ENCODE measurements at regions not wholly inside any gene's neighbourhood (a gene's known extent, or its start where the extent isn't known, plus 50 kb on each side); places are given as distances from the start of the nearest gene placed in this dataset.

DNA sequence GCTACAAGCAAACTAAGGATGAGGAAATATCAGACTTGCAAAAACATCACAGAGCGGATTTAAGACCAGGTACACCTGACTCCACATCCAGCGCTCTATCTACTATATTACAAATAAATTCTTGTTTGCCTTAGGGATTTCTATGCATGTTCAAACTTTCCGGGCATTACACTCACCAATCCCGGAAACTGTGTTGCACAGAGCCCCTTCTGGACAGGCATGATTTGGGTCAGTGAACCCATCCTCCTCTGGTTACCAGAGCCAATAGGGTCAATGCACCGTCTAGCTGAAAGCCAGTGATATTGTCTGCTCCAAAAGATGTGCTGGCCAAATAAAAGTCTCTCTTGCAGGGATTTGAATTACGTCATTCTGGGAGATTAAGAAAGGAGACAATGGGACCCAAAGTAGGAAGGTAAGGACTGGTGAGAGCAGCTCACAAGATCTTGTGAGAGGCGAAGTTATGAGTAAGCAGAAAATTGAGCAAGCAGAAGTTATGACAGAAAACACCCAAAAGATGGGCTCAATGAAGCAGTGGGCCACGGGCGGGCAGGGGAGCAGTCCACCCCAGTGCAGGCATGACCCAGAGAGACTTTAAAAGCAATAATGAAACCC lies 155.8 kb upstream of the RAI14 start:
- no peak overlapping the region for H3K4me3 Mint-ChIP-seq

DNA sequence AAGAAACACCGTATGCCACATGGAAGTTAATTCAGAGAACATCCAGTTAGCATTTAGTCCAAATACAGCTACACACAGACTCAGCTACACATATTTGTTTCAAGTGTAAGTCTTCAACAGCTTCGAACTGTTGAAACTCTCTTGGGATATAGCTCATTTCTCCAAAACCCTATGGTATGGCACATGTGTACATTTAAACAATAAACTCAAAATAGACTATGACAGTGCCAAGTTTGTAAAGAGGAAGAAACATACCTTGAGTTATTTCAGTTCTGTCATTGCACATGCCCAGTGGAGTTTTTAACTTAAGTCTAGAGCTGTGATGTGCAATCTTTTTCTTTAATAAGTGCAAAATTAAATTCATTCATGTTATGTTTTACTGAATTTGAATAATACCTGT lies 155.1 kb upstream of the RAI14 start:
- DNase-seq (ENCODE audit: low spot score) = no peak
- H3K27ac Mint-ChIP-seq = no peak overlapping the region
- no peak for ATAC-seq
- H3K36me3 Mint-ChIP-seq = no peaks in the 10 kb centered on the region
- ChIA-PET POLR2A (no interaction called here), CTCF (interaction anchor here (0.8 kb wide), 1 partner anchor 15 kb away, joined by 4 read pairs; no protein-coding TSS in a partner anchor)
- H3K9me3 Mint-ChIP-seq = no peaks in the 10 kb centered on the region
- TF ChIP-seq IRF2 (CRISPR knock-in tag; IDR thresholded peaks at IDR 0.05; ENCODE audit: borderline replicate concordance, low read depth) = no peak
- H3K27me3 Mint-ChIP-seq (ENCODE audit: low read depth) = no peaks in the 10 kb centered on the region; the same call in 1 of the 2 replicates
- peaks cover 22% of the 10 kb centered on the region for H3K4me1 Mint-ChIP-seq
- H3K4me3 Mint-ChIP-seq = no peak overlapping the region

More for the DNA sequence above, 155.8 kb upstream of the RAI14 start:
- POLR2A ChIA-PET = no interaction called here
- TF ChIP-seq ESRRA (CRISPR knock-in tag; IDR thresholded peaks at IDR 0.05; ENCODE audit: borderline replicate concordance) (no peak), CREB1 (CRISPR knock-in tag; IDR thresholded peaks at IDR 0.05) (no peak), SOX15 (CRISPR knock-in tag; IDR thresholded peaks at IDR 0.05) (no peak), ZNF121 (CRISPR knock-in tag; IDR thresholded peaks at IDR 0.05) (no peak)
- TF ChIP-seq, protein P1, sequence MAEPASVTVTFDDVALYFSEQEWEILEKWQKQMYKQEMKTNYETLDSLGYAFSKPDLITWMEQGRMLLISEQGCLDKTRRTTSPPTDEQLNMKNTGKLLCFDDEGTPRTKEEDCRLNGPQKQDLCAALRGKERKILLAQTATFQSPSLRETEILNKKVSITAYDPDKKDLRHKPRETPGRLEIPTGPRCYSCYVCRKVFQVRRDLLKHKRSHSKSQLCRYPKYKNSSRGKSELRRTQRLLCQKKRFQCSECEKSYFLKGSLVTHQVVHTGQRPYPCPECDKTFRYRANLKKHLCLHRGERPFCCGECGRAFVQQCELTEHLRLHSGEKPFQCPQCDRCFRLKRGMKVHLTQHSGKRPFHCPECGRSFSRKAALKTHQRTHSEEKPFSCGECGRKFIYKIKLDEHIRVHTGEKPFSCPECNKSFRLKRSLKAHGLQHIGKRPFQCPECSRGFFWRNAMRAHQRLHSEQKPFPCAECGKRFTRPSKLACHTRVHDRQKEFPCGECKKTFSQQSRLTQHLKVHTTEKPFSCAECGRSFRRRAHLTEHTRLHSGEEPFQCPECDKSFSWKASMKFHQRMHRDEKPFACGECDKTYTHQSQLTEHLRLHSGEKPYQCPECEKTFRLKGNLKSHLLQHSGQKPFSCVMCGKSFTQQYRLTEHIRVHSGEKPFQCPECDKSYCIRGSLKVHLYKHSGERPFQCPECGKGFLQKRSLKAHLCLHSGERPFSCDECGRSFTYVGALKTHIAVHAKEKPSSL (CRISPR knock-in tag; conservative IDR thresholded peaks at IDR 0.05) = no peak
- CTCF ChIA-PET = interaction anchor here (0.8 kb wide), 1 partner anchor 14 kb away, joined by 4 read pairs; no protein-coding TSS in a partner anchor
- DNase-seq (ENCODE audit: low spot score) = no peak
- H3K27me3 Mint-ChIP-seq (ENCODE audit: low read depth) = no peaks in the 10 kb centered on the region; the same call in 1 of the 2 replicates
- H3K9me3 Mint-ChIP-seq = no peaks in the 10 kb centered on the region
- no peak overlapping the region for H3K27ac Mint-ChIP-seq
- H3K4me1 Mint-ChIP-seq = peaks cover 22% of the 10 kb centered on the region
- H3K36me3 Mint-ChIP-seq = no peaks in the 10 kb centered on the region
- no peak for ATAC-seq

DNA sequence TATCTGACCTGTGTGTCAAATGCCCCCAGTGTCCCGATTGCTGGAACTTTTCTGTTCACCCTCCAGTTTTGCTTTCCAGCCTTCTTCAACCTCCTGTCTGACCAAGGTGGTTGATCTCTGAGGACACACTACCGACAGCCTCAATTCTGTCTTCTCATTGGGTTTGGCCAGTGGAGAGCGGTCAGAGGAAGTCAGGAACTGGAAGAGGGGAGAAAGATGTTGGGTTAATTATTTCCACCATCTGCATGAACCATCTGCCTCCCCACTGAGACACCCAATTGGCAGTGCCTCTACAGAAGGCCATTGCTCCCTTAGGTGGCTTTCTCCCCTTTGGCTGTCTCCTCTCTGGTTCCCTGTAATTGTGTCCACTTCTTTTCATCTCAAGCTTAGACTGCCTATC lies 154.3 kb upstream of the RAI14 start:
- no peak overlapping the region for H3K4me3 Mint-ChIP-seq
- TF ChIP-seq, protein P2, sequence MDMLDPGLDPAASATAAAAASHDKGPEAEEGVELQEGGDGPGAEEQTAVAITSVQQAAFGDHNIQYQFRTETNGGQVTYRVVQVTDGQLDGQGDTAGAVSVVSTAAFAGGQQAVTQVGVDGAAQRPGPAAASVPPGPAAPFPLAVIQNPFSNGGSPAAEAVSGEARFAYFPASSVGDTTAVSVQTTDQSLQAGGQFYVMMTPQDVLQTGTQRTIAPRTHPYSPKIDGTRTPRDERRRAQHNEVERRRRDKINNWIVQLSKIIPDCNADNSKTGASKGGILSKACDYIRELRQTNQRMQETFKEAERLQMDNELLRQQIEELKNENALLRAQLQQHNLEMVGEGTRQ (CRISPR knock-in tag; IDR thresholded peaks at IDR 0.05) = no peak
- TF ChIP-seq ZNF121 (CRISPR knock-in tag; IDR thresholded peaks at IDR 0.05) (no peak), MXD4 (CRISPR knock-in tag; IDR thresholded peaks at IDR 0.05; ENCODE audit: borderline replicate concordance) (no peak), PRRX2 (CRISPR knock-in tag; IDR thresholded peaks at IDR 0.05) (no peak), ETV6 (CRISPR knock-in tag; IDR thresholded peaks at IDR 0.05) (no peak), KAT7 (CRISPR knock-in tag; IDR thresholded peaks at IDR 0.05; ENCODE audit: borderline replicate concordance) (no peak), JUN (CRISPR knock-in tag; IDR thresholded peaks at IDR 0.05) (no peak), ZNF219 (CRISPR knock-in tag; IDR thresholded peaks at IDR 0.05; ENCODE audit: borderline replicate concordance) (no peak), NFATC4 (CRISPR knock-in tag; IDR thresholded peaks at IDR 0.05) (no peak), NR1H2 (CRISPR knock-in tag; IDR thresholded peaks at IDR 0.05) (no peak), ZNF232 (CRISPR knock-in tag; IDR thresholded peaks at IDR 0.05) (no peak)
- TF ChIP-seq, protein P3, sequence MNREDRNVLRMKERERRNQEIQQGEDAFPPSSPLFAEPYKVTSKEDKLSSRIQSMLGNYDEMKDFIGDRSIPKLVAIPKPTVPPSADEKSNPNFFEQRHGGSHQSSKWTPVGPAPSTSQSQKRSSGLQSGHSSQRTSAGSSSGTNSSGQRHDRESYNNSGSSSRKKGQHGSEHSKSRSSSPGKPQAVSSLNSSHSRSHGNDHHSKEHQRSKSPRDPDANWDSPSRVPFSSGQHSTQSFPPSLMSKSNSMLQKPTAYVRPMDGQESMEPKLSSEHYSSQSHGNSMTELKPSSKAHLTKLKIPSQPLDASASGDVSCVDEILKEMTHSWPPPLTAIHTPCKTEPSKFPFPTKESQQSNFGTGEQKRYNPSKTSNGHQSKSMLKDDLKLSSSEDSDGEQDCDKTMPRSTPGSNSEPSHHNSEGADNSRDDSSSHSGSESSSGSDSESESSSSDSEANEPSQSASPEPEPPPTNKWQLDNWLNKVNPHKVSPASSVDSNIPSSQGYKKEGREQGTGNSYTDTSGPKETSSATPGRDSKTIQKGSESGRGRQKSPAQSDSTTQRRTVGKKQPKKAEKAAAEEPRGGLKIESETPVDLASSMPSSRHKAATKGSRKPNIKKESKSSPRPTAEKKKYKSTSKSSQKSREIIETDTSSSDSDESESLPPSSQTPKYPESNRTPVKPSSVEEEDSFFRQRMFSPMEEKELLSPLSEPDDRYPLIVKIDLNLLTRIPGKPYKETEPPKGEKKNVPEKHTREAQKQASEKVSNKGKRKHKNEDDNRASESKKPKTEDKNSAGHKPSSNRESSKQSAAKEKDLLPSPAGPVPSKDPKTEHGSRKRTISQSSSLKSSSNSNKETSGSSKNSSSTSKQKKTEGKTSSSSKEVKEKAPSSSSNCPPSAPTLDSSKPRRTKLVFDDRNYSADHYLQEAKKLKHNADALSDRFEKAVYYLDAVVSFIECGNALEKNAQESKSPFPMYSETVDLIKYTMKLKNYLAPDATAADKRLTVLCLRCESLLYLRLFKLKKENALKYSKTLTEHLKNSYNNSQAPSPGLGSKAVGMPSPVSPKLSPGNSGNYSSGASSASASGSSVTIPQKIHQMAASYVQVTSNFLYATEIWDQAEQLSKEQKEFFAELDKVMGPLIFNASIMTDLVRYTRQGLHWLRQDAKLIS (CRISPR knock-in tag; IDR thresholded peaks at IDR 0.05; ENCODE audit: borderline replicate concordance) = no peak
- TF ChIP-seq, protein P4, sequence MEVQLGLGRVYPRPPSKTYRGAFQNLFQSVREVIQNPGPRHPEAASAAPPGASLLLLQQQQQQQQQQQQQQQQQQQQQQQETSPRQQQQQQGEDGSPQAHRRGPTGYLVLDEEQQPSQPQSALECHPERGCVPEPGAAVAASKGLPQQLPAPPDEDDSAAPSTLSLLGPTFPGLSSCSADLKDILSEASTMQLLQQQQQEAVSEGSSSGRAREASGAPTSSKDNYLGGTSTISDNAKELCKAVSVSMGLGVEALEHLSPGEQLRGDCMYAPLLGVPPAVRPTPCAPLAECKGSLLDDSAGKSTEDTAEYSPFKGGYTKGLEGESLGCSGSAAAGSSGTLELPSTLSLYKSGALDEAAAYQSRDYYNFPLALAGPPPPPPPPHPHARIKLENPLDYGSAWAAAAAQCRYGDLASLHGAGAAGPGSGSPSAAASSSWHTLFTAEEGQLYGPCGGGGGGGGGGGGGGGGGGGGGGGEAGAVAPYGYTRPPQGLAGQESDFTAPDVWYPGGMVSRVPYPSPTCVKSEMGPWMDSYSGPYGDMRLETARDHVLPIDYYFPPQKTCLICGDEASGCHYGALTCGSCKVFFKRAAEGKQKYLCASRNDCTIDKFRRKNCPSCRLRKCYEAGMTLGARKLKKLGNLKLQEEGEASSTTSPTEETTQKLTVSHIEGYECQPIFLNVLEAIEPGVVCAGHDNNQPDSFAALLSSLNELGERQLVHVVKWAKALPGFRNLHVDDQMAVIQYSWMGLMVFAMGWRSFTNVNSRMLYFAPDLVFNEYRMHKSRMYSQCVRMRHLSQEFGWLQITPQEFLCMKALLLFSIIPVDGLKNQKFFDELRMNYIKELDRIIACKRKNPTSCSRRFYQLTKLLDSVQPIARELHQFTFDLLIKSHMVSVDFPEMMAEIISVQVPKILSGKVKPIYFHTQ (CRISPR knock-in tag; IDR thresholded peaks at IDR 0.05) = no peak
- TF ChIP-seq, protein P5, sequence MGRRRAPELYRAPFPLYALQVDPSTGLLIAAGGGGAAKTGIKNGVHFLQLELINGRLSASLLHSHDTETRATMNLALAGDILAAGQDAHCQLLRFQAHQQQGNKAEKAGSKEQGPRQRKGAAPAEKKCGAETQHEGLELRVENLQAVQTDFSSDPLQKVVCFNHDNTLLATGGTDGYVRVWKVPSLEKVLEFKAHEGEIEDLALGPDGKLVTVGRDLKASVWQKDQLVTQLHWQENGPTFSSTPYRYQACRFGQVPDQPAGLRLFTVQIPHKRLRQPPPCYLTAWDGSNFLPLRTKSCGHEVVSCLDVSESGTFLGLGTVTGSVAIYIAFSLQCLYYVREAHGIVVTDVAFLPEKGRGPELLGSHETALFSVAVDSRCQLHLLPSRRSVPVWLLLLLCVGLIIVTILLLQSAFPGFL (CRISPR knock-in tag; IDR thresholded peaks at IDR 0.05; ENCODE audit: borderline replicate concordance) = no peak
- no peaks in the 10 kb centered on the region for H3K9me3 Mint-ChIP-seq
- H3K27ac Mint-ChIP-seq = no peak overlapping the region
- CTCF ChIA-PET = no interaction called here
- H3K27me3 Mint-ChIP-seq (ENCODE audit: low read depth) = no peaks in the 10 kb centered on the region; the same call in 1 of the 2 replicates
- no peak for DNase-seq (ENCODE audit: low spot score)
- H3K36me3 Mint-ChIP-seq = no peaks in the 10 kb centered on the region
- POLR2A ChIA-PET = no interaction called here
- no peak for ATAC-seq
- peaks cover 13% of the 10 kb centered on the region for H3K4me1 Mint-ChIP-seq
